AG04449 (cell line): ENCODE measurements at regions not wholly inside any gene's neighbourhood (a gene's known extent, or its start where the extent isn't known, plus 50 kb on each side); places are given as distances from the start of the nearest gene placed in this dataset.

ENCODE experiments used
- CTCF ChIA-PET: fragments of 350-600 bp; formaldehyde crosslinking; extraction: SDS; loops from one replicate; lab custom pipeline; 2021; ENCODE audit warnings: antibody characterized with exemption; lab: Yijun Ruan, JAX
- POLR2A ChIA-PET: fragments of 400-600, 350-600 bp; formaldehyde crosslinking; extraction: SDS; loops from one replicate; lab custom pipeline; 2020; ENCODE audit warnings: antibody characterized with exemption, inconsistent platforms; lab: Yijun Ruan, JAX
- DNase-seq: peaks from one replicate; pipeline ENCODE4 v3.0.0-alpha.2; 2010; ENCODE audit warnings: low read depth, low spot score
- H3K4me3 ChIP-seq: 2 replicates; pipeline ENCODE4 v1.5.1; 2011; ENCODE audit warnings: low read depth, mild to moderate bottlenecking, control low read depth, low read length
- CTCF ChIP-seq: IDR thresholded peaks from one replicate; pipeline ENCODE4 v1.5.1; 2011; ENCODE audit warnings: mild to moderate bottlenecking, moderate library complexity, low read length, control low read depth, inconsistent platforms; ENCODE audit not compliant: insufficient read depth; ENCODE audit errors: missing control alignments

GRCh38 chr1:99122039-99122438 lies 117.4 kb upstream of the PLPPR5 start:
- no peak for DNase-seq
- no peak overlapping the region for H3K4me3 ChIP-seq
- CTCF ChIA-PET = no interaction called here
- no peak for TF ChIP-seq CTCF
- POLR2A ChIA-PET = no interaction called here

- ChIA-PET CTCF (no interaction called here), POLR2A (no interaction called here)
Measured at GRCh38 chr1:99123936-99124335, 119.3 kb upstream of the PLPPR5 start.

GRCh38 chr1:99131546-99131945 lies 126.9 kb upstream of the PLPPR5 start:
- ChIA-PET POLR2A (no interaction called here), CTCF (no interaction called here)
- no peak for TF ChIP-seq CTCF
- no peak overlapping the region for H3K4me3 ChIP-seq
- no peak for DNase-seq

More at GRCh38 chr1:99123936-99124335, 119.3 kb upstream of the PLPPR5 start:
- H3K4me3 ChIP-seq = no peak overlapping the region
- no peak for TF ChIP-seq CTCF
- DNase-seq = no peak

- H3K4me3 ChIP-seq = no peak overlapping the region
- ChIA-PET POLR2A (no interaction called here), CTCF (no interaction called here)
- TF ChIP-seq CTCF = no peak
- DNase-seq = no peak
Measured at GRCh38 chr1:99133756-99134500, 129.3 kb upstream of the PLPPR5 start.

- DNase-seq = no peak
- H3K4me3 ChIP-seq = no peak overlapping the region
- ChIA-PET POLR2A (no interaction called here), CTCF (no interaction called here)
- no peak for TF ChIP-seq CTCF
Measured at GRCh38 chr1:99137554-99138206, 126.6 kb upstream of the PLPPR4 start.

- no peak for TF ChIP-seq CTCF
- CTCF ChIA-PET = no interaction called here
- DNase-seq = no peak
- POLR2A ChIA-PET = no interaction called here
- H3K4me3 ChIP-seq = no peak overlapping the region
Measured at GRCh38 chr1:99139876-99140275, 124.4 kb upstream of the PLPPR4 start.
